GM12878 (cell line): ENCODE measurements at regions not wholly inside any gene's neighbourhood (a gene's known extent, or its start where the extent isn't known, plus 50 kb on each side); places are given as distances from the start of the nearest gene placed in this dataset.

Experiments
- ATAC-seq: fragments of 200-7000 bp; cut with Tn5 transposase; 3 replicates; pipeline ENCODE4 v1.9.1; 2020; ENCODE audit warnings: mild to moderate bottlenecking, moderate library complexity
- BruUV-seq: library from RNA; stranded (reverse); fragments of 400-500 nt; replicated peaks from 2 replicates; lab custom pipeline; 2021; lab: Mats Ljungman, UMichigan
- CTCF ChIA-PET: fragments of 300-600 bp; sonication (Branson Sonifier 250); formaldehyde crosslinking; extraction: SDS; loops from one replicate; lab custom pipeline; 2021; ENCODE audit warnings: inconsistent platforms; lab: Yijun Ruan, JAX
- POLR2A ChIA-PET: fragments of 350-600 bp; formaldehyde crosslinking; extraction: SDS; loops from one replicate; lab custom pipeline; 2021; ENCODE audit warnings: inconsistent platforms; lab: Charles Lee
- RAD21 ChIA-PET: fragments of 300-600 bp; sonication (Branson Sonifier 250); formaldehyde crosslinking; loops from one replicate; lab custom pipeline; 2023; ENCODE audit warnings: antibody characterized with exemption; ENCODE audit not compliant: unreplicated experiment; lab: Charles Lee
- SMC1A ChIA-PET: fragments of 300-600 bp; sonication (Branson Sonifier 250); formaldehyde crosslinking; loops from one replicate; lab custom pipeline; 2023; ENCODE audit not compliant: unreplicated experiment, uncharacterized antibody; lab: Charles Lee
- DNase-seq: peaks from one replicate; pipeline ENCODE4 v3.0.0-alpha.2; 2011; ENCODE audit warnings: low read depth, low spot score
- FAIRE-seq: peaks from 3 replicates; lab custom pipeline; 2011; peaks lifted over from hg19 to GRCh38; lab: Jason Lieb, UNC
- H2AFZ ChIP-seq: 2 replicates; pipeline ENCODE4 v1.6.0; 2011; ENCODE audit warnings: low read depth, low read length, control low read depth; ENCODE audit not compliant: control insufficient read depth
- H3K27ac ChIP-seq: 2 replicates; pipeline ENCODE4 v1.5.1; 2011; ENCODE audit warnings: control low read depth; ENCODE audit not compliant: control insufficient read depth, insufficient read depth
- H3K27me3 ChIP-seq, 2 experiments: replicated peaks in 1 of 2; 2 replicates each; pipeline versions ENCODE4 v1.6.0 to v1.6.1; 2011; ENCODE audit warnings: low read length in 1 of 2; ENCODE audit not compliant: control insufficient read depth in 2 of 2, insufficient read depth in 2 of 2
- H3K36me3 ChIP-seq, 2 experiments: 2 replicates each; pipeline ENCODE4 v1.5.1; 2011; ENCODE audit warnings: low read length in 1 of 2; ENCODE audit not compliant: control insufficient read depth in 2 of 2, insufficient read depth in 2 of 2
- H3K4me1 ChIP-seq: 2 replicates; pipeline ENCODE4 v1.6.1; 2011; ENCODE audit warnings: mild to moderate bottlenecking, low read length, moderate library complexity, mixed read lengths; ENCODE audit not compliant: control insufficient read depth, insufficient read depth
- H3K4me2 ChIP-seq: 2 replicates; pipeline ENCODE4 v1.6.0; 2011; ENCODE audit warnings: control low read depth; ENCODE audit not compliant: control insufficient read depth, insufficient read depth
- H3K4me3 ChIP-seq: fragments of 200-600 bp; sonication (generic); 2 replicates; pipeline ENCODE4 v1.5.1; 2016
- H3K79me2 ChIP-seq: 2 replicates; pipeline ENCODE4 v1.6.0; 2011; ENCODE audit warnings: low read length; ENCODE audit not compliant: control insufficient read depth, insufficient read depth
- H3K9ac ChIP-seq: 2 replicates; pipeline ENCODE4 v1.8.0; 2011; ENCODE audit warnings: low read length, control low read depth, mixed read lengths; ENCODE audit not compliant: control insufficient read depth, insufficient read depth
- H3K9me3 ChIP-seq: replicated peaks from 3 replicates; pipeline ENCODE4 v1.5.1; 2011; ENCODE audit warnings: mild to moderate bottlenecking, low read length; ENCODE audit not compliant: control insufficient read depth, insufficient read depth
- H4K20me1 ChIP-seq: 2 replicates; pipeline ENCODE4 v1.6.0; 2011; ENCODE audit not compliant: control insufficient read depth, insufficient read depth
- DPF2 ChIP-seq: fragments of 450-650 bp; IDR thresholded peaks from 2 replicates; pipeline ENCODE4 v1.6.1; 2017; ENCODE audit warnings: mild to moderate bottlenecking
- EZH2 ChIP-seq: IDR thresholded peaks from 2 replicates; pipeline ENCODE4 v1.6.1; 2012; ENCODE audit warnings: low read depth, mild to moderate bottlenecking, control low read depth, inconsistent platforms, low read length, borderline replicate concordance; ENCODE audit not compliant: control insufficient read depth
- GATAD2B ChIP-seq: fragments of 450-650 bp; conservative IDR thresholded peaks from 2 replicates; pipeline ENCODE4 v1.6.1; 2017; ENCODE audit warnings: low read depth, mild to moderate bottlenecking, moderate library complexity
- HDAC6 ChIP-seq: fragments of 200-600 bp; sonication (generic); IDR thresholded peaks from one replicate; pipeline ENCODE4 v1.8.0; 2017; ENCODE audit warnings: antibody characterized with exemption; ENCODE audit not compliant: unreplicated experiment
- IKZF2 ChIP-seq, 2 experiments: fragments of 450-650 bp; IDR thresholded peaks; 2 replicates each; pipeline ENCODE4 v1.6.1; 2017; ENCODE audit warnings: mild to moderate bottlenecking in 2 of 2, moderate library complexity in 2 of 2
- MXI1 ChIP-seq: fragments of 150-350 bp; IDR thresholded peaks from 2 replicates; pipeline ENCODE4 v1.6.1; 2011; ENCODE audit warnings: low read depth, mild to moderate bottlenecking, inconsistent platforms, low read length, improper control_type of control experiment
- NFIC ChIP-seq: IDR thresholded peaks from 2 replicates; pipeline ENCODE4 v1.6.1; 2012; ENCODE audit warnings: low read depth, mild to moderate bottlenecking, inconsistent platforms, low read length, moderate library complexity
- SIX5 ChIP-seq: IDR thresholded peaks from 2 replicates; pipeline ENCODE4 v1.6.1; 2011; ENCODE audit warnings: mild to moderate bottlenecking, low read depth, low read length, moderate library complexity; ENCODE audit not compliant: severe bottlenecking
- ZSCAN29 ChIP-seq: fragments of 450-650 bp; IDR thresholded peaks from 2 replicates; pipeline ENCODE4 v1.6.1; 2017; ENCODE audit warnings: mild to moderate bottlenecking, moderate library complexity
- WGBS: methylation state at CpG from one replicate; pipeline ENCODE4 v1.1.6; 2016; ENCODE audit warnings: low lambda C conversion rate; ENCODE audit not compliant: insufficient replicate concordance, insufficient coverage; ENCODE audit errors: missing lambda C conversion rate; 5-methylcytosine and 5-hydroxymethylcytosine counted together
- in situ Hi-C: fragments of 300-500 bp; cut with MboI; formaldehyde crosslinking; loops from 9 replicates; pipeline ENCODE4 v1.14.3; 2018; ENCODE audit warnings: mixed read lengths
- intact Hi-C: fragments of 100-400 bp; cut with micrococcal nuclease; formaldehyde crosslinking; loops from one replicate; pipeline ENCODE4 v1.14.2; 2022; ENCODE audit not compliant: unreplicated experiment
- TF ChIP-seq, protein P1 (sequence below): fragments of 450-650 bp; IDR thresholded peaks from 2 replicates; pipeline ENCODE4 v1.6.1; 2017; ENCODE audit warnings: mild to moderate bottlenecking
- TF ChIP-seq, protein P2 (sequence below): fragments of 450-650 bp; IDR thresholded peaks from 2 replicates; pipeline ENCODE4 v1.6.1; 2017; ENCODE audit warnings: mild to moderate bottlenecking, moderate library complexity
- TF ChIP-seq, protein P3 (sequence below): IDR thresholded peaks from 2 replicates; pipeline ENCODE4 v1.6.1; 2012; ENCODE audit warnings: improper control_type of control experiment, low read depth, low read length; ENCODE audit not compliant: insufficient replicate concordance

DNA sequence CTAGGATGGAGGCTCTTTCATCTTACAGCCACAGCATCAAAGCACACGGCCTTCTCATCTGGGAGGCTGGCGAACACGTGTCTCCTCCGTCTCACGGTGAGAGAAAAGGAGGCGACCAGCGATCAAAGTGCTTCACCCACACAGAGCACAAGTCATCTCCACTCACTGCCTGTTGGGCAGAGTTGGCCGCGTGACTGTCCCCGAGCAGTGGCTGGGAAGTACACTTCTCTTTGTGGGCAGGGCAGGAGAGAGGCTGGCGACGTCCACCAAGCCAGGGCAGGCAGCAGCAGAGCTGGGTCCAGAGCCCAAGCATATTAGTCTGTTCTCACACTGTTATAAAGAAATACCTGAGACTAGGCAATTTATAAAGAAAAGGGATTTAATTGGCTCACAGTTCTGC is 64.1 kb upstream of the FOXC1 start:
- no peaks in the 10 kb centered on the region for H4K20me1 ChIP-seq
- H3K9me3 ChIP-seq = no peaks in the 10 kb centered on the region; the same call in 2 of the 3 replicates
- ATAC-seq (no peak), DNase-seq (no peak), FAIRE-seq (no peak)
- no peak overlapping the region for H3K4me2 ChIP-seq
- no peak overlapping the region for H3K4me3 ChIP-seq
- 44% methylated on average over 12 of the region's 12 CpGs for WGBS
- no peaks in the 10 kb centered on the region for H3K36me3 ChIP-seq
- in situ Hi-C loops (no loop called here), intact Hi-C loops (no loop called here)
- no peaks in the 10 kb centered on the region for H3K79me2 ChIP-seq
- H3K9ac ChIP-seq = no peak overlapping the region
- ChIA-PET SMC1A (no interaction called here), RAD21 (no interaction called here), POLR2A (no interaction called here), CTCF (interaction anchor here (1.2 kb wide), 1 partner anchor 9 kb away, joined by 3 read pairs; no protein-coding TSS in a partner anchor)
- H3K27ac ChIP-seq = no peak overlapping the region
- H3K27me3 ChIP-seq = no peaks in the 10 kb centered on the region
- H3K4me1 ChIP-seq = no peaks in the 10 kb centered on the region
- H2AFZ ChIP-seq = no peak overlapping the region
- BruUV-seq = no TSS peak
- no peak for TF ChIP-seq IKZF2 (IDR thresholded peaks at IDR 0.05)
- TF ChIP-seq DPF2 = no peak
- no peak for TF ChIP-seq EZH2
- TF ChIP-seq, protein P1, sequence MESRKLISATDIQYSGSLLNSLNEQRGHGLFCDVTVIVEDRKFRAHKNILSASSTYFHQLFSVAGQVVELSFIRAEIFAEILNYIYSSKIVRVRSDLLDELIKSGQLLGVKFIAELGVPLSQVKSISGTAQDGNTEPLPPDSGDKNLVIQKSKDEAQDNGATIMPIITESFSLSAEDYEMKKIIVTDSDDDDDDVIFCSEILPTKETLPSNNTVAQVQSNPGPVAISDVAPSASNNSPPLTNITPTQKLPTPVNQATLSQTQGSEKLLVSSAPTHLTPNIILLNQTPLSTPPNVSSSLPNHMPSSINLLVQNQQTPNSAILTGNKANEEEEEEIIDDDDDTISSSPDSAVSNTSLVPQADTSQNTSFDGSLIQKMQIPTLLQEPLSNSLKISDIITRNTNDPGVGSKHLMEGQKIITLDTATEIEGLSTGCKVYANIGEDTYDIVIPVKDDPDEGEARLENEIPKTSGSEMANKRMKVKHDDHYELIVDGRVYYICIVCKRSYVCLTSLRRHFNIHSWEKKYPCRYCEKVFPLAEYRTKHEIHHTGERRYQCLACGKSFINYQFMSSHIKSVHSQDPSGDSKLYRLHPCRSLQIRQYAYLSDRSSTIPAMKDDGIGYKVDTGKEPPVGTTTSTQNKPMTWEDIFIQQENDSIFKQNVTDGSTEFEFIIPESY = no peak
- no peak for TF ChIP-seq MXI1
- TF ChIP-seq NFIC = no peak
- no peak for TF ChIP-seq SIX5
- no peak for TF ChIP-seq ZSCAN29
- TF ChIP-seq HDAC6 = no peak
- TF ChIP-seq GATAD2B = no peak
- TF ChIP-seq, protein P2, sequence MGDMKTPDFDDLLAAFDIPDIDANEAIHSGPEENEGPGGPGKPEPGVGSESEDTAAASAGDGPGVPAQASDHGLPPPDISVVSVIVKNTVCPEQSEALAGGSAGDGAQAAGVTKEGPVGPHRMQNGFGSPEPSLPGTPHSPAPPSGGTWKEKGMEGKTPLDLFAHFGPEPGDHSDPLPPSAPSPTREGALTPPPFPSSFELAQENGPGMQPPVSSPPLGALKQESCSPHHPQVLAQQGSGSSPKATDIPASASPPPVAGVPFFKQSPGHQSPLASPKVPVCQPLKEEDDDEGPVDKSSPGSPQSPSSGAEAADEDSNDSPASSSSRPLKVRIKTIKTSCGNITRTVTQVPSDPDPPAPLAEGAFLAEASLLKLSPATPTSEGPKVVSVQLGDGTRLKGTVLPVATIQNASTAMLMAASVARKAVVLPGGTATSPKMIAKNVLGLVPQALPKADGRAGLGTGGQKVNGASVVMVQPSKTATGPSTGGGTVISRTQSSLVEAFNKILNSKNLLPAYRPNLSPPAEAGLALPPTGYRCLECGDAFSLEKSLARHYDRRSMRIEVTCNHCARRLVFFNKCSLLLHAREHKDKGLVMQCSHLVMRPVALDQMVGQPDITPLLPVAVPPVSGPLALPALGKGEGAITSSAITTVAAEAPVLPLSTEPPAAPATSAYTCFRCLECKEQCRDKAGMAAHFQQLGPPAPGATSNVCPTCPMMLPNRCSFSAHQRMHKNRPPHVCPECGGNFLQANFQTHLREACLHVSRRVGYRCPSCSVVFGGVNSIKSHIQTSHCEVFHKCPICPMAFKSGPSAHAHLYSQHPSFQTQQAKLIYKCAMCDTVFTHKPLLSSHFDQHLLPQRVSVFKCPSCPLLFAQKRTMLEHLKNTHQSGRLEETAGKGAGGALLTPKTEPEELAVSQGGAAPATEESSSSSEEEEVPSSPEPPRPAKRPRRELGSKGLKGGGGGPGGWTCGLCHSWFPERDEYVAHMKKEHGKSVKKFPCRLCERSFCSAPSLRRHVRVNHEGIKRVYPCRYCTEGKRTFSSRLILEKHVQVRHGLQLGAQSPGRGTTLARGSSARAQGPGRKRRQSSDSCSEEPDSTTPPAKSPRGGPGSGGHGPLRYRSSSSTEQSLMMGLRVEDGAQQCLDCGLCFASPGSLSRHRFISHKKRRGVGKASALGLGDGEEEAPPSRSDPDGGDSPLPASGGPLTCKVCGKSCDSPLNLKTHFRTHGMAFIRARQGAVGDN = no peak
- TF ChIP-seq, protein P3, sequence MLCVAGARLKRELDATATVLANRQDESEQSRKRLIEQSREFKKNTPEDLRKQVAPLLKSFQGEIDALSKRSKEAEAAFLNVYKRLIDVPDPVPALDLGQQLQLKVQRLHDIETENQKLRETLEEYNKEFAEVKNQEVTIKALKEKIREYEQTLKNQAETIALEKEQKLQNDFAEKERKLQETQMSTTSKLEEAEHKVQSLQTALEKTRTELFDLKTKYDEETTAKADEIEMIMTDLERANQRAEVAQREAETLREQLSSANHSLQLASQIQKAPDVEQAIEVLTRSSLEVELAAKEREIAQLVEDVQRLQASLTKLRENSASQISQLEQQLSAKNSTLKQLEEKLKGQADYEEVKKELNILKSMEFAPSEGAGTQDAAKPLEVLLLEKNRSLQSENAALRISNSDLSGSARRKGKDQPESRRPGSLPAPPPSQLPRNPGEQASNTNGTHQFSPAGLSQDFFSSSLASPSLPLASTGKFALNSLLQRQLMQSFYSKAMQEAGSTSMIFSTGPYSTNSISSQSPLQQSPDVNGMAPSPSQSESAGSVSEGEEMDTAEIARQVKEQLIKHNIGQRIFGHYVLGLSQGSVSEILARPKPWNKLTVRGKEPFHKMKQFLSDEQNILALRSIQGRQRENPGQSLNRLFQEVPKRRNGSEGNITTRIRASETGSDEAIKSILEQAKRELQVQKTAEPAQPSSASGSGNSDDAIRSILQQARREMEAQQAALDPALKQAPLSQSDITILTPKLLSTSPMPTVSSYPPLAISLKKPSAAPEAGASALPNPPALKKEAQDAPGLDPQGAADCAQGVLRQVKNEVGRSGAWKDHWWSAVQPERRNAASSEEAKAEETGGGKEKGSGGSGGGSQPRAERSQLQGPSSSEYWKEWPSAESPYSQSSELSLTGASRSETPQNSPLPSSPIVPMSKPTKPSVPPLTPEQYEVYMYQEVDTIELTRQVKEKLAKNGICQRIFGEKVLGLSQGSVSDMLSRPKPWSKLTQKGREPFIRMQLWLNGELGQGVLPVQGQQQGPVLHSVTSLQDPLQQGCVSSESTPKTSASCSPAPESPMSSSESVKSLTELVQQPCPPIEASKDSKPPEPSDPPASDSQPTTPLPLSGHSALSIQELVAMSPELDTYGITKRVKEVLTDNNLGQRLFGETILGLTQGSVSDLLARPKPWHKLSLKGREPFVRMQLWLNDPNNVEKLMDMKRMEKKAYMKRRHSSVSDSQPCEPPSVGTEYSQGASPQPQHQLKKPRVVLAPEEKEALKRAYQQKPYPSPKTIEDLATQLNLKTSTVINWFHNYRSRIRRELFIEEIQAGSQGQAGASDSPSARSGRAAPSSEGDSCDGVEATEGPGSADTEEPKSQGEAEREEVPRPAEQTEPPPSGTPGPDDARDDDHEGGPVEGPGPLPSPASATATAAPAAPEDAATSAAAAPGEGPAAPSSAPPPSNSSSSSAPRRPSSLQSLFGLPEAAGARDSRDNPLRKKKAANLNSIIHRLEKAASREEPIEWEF = no peak
